ENCODE measurements at regions not wholly inside any gene's neighbourhood (a gene's known extent, or its start where the extent isn't known, plus 50 kb on each side); places are given as distances from the start of the nearest gene placed in this dataset.

DNA sequence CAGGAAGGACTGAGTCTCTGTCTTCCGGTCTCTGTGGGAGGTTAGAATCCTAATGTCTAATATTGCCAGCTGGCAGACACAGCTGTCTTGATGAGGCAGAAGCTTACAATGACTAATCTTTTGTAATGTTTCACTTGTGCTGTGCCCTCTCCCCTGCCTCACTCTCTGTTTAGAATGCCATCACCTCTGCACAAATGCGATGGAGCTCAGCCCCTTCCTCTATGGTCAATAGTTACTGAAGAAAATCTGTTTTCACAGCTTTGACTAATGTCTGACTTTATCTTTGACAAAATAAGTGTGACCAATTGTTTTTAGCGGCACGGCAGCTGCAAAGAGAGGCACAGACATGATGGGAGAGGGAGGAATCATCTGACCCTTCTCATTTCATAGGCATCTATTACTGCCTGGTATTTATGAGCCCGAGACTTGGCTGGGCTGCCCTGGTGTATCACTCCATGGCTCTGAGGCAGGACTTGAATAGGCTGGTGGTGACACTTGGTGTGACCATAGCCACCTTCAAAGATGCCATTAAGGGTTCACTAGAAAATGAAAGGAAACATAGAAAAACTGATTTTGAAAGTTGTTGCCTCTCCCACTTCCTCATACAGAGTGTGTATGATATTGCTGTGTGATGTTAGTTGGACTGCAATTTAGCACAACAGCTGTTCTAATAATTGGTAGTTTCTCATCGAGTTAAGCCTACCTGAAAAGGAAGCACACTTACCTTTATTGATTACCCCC lies 163.2 kb upstream of the NBPF11 start:
- TF ChIP-seq MXD1 (CRISPR knock-in tag; IDR thresholded peaks at IDR 0.05): no peak
- TF ChIP-seq EP300 (IDR thresholded peaks at IDR 0.05; ENCODE audit: low read depth in 2 of 2, low read length in 2 of 2): no peak
- no peak for TF ChIP-seq EP300 (CRISPR knock-in tag; IDR thresholded peaks at IDR 0.05; ENCODE audit: borderline replicate concordance)
- TF ChIP-seq SMYD3 (CRISPR knock-in tag; IDR thresholded peaks at IDR 0.05): no peak
- no peak for TF ChIP-seq TCF12 (IDR thresholded peaks at IDR 0.05)
- TF ChIP-seq TCF12 (CRISPR knock-in tag; IDR thresholded peaks at IDR 0.05): no peak
- TF ChIP-seq, protein P1, sequence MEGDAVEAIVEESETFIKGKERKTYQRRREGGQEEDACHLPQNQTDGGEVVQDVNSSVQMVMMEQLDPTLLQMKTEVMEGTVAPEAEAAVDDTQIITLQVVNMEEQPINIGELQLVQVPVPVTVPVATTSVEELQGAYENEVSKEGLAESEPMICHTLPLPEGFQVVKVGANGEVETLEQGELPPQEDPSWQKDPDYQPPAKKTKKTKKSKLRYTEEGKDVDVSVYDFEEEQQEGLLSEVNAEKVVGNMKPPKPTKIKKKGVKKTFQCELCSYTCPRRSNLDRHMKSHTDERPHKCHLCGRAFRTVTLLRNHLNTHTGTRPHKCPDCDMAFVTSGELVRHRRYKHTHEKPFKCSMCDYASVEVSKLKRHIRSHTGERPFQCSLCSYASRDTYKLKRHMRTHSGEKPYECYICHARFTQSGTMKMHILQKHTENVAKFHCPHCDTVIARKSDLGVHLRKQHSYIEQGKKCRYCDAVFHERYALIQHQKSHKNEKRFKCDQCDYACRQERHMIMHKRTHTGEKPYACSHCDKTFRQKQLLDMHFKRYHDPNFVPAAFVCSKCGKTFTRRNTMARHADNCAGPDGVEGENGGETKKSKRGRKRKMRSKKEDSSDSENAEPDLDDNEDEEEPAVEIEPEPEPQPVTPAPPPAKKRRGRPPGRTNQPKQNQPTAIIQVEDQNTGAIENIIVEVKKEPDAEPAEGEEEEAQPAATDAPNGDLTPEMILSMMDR (CRISPR knock-in tag; IDR thresholded peaks at IDR 0.05): no peak
- TF ChIP-seq GZF1 (CRISPR knock-in tag; IDR thresholded peaks at IDR 0.05): no peak
- TF ChIP-seq CEBPB (IDR thresholded peaks at IDR 0.05; ENCODE audit: borderline replicate concordance, low read depth, low read length): no peak
